NCI-H69 (cell line): ENCODE measurements at regions not wholly inside any gene's neighbourhood (a gene's known extent, or its start where the extent isn't known, plus 50 kb on each side); places are given as distances from the start of the nearest gene placed in this dataset.

Experiments
- DNase-seq: peaks from one replicate; lab custom pipeline; 2025; lab: John Stamatoyannopoulos, UW

- no peak for DNase-seq
Measured at GRCh38 chr1:86296305-86297205, 99.6 kb downstream of the ODF2L start.

GRCh38 chr1:86289746-86290145, 106.4 kb downstream of the ODF2L start:
- DNase-seq: no peak

- no peak for DNase-seq
Measured at GRCh38 chr1:86289161-86289560, 107.0 kb downstream of the ODF2L start.

GRCh38 chr1:86288586-86289147, 107.5 kb downstream of the ODF2L start:
- no peak for DNase-seq

- no peak for DNase-seq
Measured at GRCh38 chr1:86285796-86286195, 110.3 kb downstream of the ODF2L start.

GRCh38 chr1:86282611-86283010, 113.5 kb downstream of the ODF2L start:
- DNase-seq: no peak

- peak; percentile 84 for DNase-seq
Measured at GRCh38 chr1:86277936-86278335, 118.2 kb downstream of the ODF2L start.

GRCh38 chr1:86273066-86273465, 116.5 kb upstream of the COL24A1 start:
- DNase-seq: no peak

- no peak for DNase-seq
Measured at GRCh38 chr1:86272083-86272482, 115.5 kb upstream of the COL24A1 start.

GRCh38 chr1:86271046-86271445, 114.5 kb upstream of the COL24A1 start:
- no peak for DNase-seq

- no peak for DNase-seq
Measured at GRCh38 chr1:86263101-86263500, 106.5 kb upstream of the COL24A1 start.

GRCh38 chr1:86260476-86260875, 103.9 kb upstream of the COL24A1 start:
- DNase-seq: no peak

GRCh38 chr1:86259390-86259789, 102.8 kb upstream of the COL24A1 start:
- DNase-seq: no peak

- peak; percentile 2 for DNase-seq
Measured at GRCh38 chr1:86258101-86258500, 101.5 kb upstream of the COL24A1 start.

GRCh38 chr1:86247597-86248279, 91.2 kb upstream of the COL24A1 start:
- DNase-seq: no peak

- DNase-seq: no peak
Measured at GRCh38 chr1:86245566-86246190, 89.1 kb upstream of the COL24A1 start.

- DNase-seq: no peak
Measured at GRCh38 chr1:86239894-86240293, 83.3 kb upstream of the COL24A1 start.

GRCh38 chr1:86239490-86239889, 82.9 kb upstream of the COL24A1 start:
- DNase-seq: no peak

- DNase-seq: no peak
Measured at GRCh38 chr1:86238226-86238625, 81.7 kb upstream of the COL24A1 start.

- no peak for DNase-seq
Measured at GRCh38 chr1:86235852-86236251, 79.3 kb upstream of the COL24A1 start.

GRCh38 chr1:86233403-86233802, 76.8 kb upstream of the COL24A1 start:
- DNase-seq: no peak

- no peak for DNase-seq
Measured at GRCh38 chr1:86231076-86231475, 74.5 kb upstream of the COL24A1 start.
